Lung (tissue), 11 donors: ENCODE measurements at regions not wholly inside any gene's neighbourhood (a gene's known extent, or its start where the extent isn't known, plus 50 kb on each side); places are given as distances from the start of the nearest gene placed in this dataset.

ENCODE experiments used
- ATAC-seq: fragments of 200-7000 bp; cut with Tn5 transposase; one replicate; pipeline ENCODE4 v1.9.1; 2020; ENCODE audit warnings: moderate number of reproducible peaks; ENCODE audit not compliant: insufficient read depth, low FRiP score
- DNase-seq, 3 donors: peaks; one replicate each; pipeline ENCODE4 v3.0.0-alpha.2; 2013 to 2017
- H3K27ac ChIP-seq, 2 donors: one replicate each; pipeline ENCODE4 v1.5.1; 2013; ENCODE audit warnings: mild to moderate bottlenecking in 2 of 2, moderate library complexity in 2 of 2, control low read depth in 1 of 2, inconsistent platforms in 1 of 2, low read depth in 1 of 2, low read length in 1 of 2
- H3K27me3 ChIP-seq, 3 donors: one replicate each; pipeline ENCODE4 v1.5.1; 2013; ENCODE audit warnings: low read length in 2 of 3; ENCODE audit not compliant: control insufficient read depth in 3 of 3, insufficient read depth in 3 of 3
- H3K36me3 ChIP-seq, 4 donors: one replicate each; pipeline ENCODE4 v1.5.1; 2013; ENCODE audit warnings: low read length in 4 of 4, mild to moderate bottlenecking in 1 of 4, moderate library complexity in 1 of 4; ENCODE audit not compliant: control insufficient read depth in 4 of 4, insufficient read depth in 4 of 4
- H3K4me1 ChIP-seq, 5 donors: one replicate each; pipeline ENCODE4 v1.5.1; 2013; ENCODE audit warnings: low read length in 5 of 5, mild to moderate bottlenecking in 2 of 5, moderate library complexity in 1 of 5; ENCODE audit not compliant: control insufficient read depth in 5 of 5, insufficient read depth in 5 of 5
- H3K4me3 ChIP-seq: one replicate; pipeline ENCODE4 v1.5.1; 2013; ENCODE audit warnings: mild to moderate bottlenecking, control low read depth, moderate library complexity
- H3K9ac ChIP-seq, 2 donors: one replicate each; pipeline ENCODE4 v1.5.1; 2013; ENCODE audit warnings: low read length in 2 of 2, control low read depth in 1 of 2; ENCODE audit not compliant: insufficient read depth in 1 of 2
- H3K9me3 ChIP-seq, 4 donors: one replicate each; pipeline ENCODE4 v1.5.1; 2013; ENCODE audit warnings: low read length in 3 of 4, mild to moderate bottlenecking in 1 of 4, moderate library complexity in 1 of 4; ENCODE audit not compliant: control insufficient read depth in 4 of 4, insufficient read depth in 3 of 4
- WGBS, 2 donors: extraction: QIAGEN DNeasy Blood & Tissue Kit; methylation state at CpG; one replicate each; pipeline ENCODE4 v1.1.7; 2013; 5-methylcytosine and 5-hydroxymethylcytosine counted together
- TF ChIP-seq, protein P1 (sequence below): IDR thresholded peaks from 2 replicates; pipeline ENCODE4 v1.5.1; 2012; ENCODE audit warnings: mild to moderate bottlenecking; ENCODE audit errors: control extremely low read depth, extremely low read depth
- donor health status: control.
- donor health status: control.
- donor health status: Bipolar disorder and iron deficiency.
- donor health status: healthy.
- donor health status: DM: yes; HTN: yes; CAD: no.

DNA sequence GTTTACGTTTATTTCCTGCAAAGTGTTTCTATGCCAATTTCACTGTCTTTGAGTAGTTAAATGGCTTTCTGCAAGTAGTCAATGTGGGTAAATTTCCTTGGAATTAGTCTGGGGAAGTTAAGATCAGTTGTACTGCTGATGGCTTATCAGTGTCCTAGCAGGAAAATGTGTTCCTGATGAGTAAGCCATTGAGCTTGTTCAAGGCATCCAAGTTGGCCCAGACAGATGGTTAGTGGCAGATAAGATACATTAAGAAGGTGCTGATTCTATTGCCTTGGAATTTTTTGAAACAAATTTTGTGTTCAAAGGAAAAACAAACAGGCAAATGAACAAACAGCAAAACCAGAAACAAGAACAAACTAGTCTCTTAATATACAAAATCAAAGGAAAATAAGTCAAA is 258.4 kb downstream of the MAP2K6 start:
- no peak overlapping the region for H3K4me3 ChIP-seq
- no peaks in the 10 kb centered on the region for H3K27me3 ChIP-seq
- no peak overlapping the region for H3K27ac ChIP-seq
- ATAC-seq (no peak), DNase-seq (no peak)
- H3K4me1 ChIP-seq, result peaks cover 0 to 6% (median 0%) of the 10 kb centered on the region in 5 donors
- no peak overlapping the region for H3K9ac ChIP-seq
- no peaks in the 10 kb centered on the region for H3K36me3 ChIP-seq
- TF ChIP-seq, protein P1, sequence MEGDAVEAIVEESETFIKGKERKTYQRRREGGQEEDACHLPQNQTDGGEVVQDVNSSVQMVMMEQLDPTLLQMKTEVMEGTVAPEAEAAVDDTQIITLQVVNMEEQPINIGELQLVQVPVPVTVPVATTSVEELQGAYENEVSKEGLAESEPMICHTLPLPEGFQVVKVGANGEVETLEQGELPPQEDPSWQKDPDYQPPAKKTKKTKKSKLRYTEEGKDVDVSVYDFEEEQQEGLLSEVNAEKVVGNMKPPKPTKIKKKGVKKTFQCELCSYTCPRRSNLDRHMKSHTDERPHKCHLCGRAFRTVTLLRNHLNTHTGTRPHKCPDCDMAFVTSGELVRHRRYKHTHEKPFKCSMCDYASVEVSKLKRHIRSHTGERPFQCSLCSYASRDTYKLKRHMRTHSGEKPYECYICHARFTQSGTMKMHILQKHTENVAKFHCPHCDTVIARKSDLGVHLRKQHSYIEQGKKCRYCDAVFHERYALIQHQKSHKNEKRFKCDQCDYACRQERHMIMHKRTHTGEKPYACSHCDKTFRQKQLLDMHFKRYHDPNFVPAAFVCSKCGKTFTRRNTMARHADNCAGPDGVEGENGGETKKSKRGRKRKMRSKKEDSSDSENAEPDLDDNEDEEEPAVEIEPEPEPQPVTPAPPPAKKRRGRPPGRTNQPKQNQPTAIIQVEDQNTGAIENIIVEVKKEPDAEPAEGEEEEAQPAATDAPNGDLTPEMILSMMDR, result no peak
- H3K9me3 ChIP-seq, result no peaks in the 10 kb centered on the region
- WGBS, 2 donors, result 78 to 86% methylated on average over 1 of the region's 1 CpG

GRCh38 chr17:69677130-69677529 is 262.6 kb downstream of the MAP2K6 start:
- Histone ChIP-seq H3K4me1 (no peaks in the 10 kb centered on the region), H3K27ac (no peak overlapping the region), H3K4me3 (no peak overlapping the region), H3K9ac (no peak overlapping the region), H3K27me3 (no peaks in the 10 kb centered on the region), H3K36me3 (no peaks in the 10 kb centered on the region), H3K9me3 (no peaks in the 10 kb centered on the region)
- ATAC-seq (no peak), DNase-seq (peak in 1 of 3 donors; percentile 46)
- 67 to 76% methylated on average over 6 of the region's 6 CpGs for WGBS, 2 donors
- TF ChIP-seq, protein P1, result no peak

GRCh38 chr17:69678206-69678605 is 263.7 kb downstream of the MAP2K6 start:
- Histone ChIP-seq H3K9me3 (no peaks in the 10 kb centered on the region), H3K27me3 (no peaks in the 10 kb centered on the region), H3K4me3 (no peak overlapping the region), H3K9ac (no peak overlapping the region), H3K27ac (no peak overlapping the region), H3K36me3 (no peaks in the 10 kb centered on the region), H3K4me1 (no peaks in the 10 kb centered on the region)
- ATAC-seq (no peak), DNase-seq (no peak)
- 64 to 79% methylated on average over 2 of the region's 2 CpGs for WGBS, 2 donors
- TF ChIP-seq, protein P1, result no peak

DNA sequence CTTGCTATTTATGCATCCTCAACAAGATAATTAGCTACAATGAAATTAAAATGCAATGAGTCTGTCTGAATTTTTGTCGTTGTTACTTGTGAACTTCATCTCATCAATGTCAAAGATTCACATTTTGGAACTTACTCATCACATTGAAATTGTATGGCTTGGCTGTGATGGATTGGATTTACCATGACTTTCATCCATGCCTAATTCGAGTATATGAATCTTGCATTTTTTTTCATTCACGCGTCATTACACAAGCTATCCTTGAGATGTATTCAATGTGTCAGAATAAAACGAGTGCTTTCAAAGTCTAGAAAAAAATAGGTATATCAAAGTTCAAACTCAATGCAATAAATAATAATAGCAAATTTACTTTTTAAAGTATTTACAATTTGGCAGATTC is 265.3 kb downstream of the MAP2K6 start:
- no peaks in the 10 kb centered on the region for H3K9me3 ChIP-seq
- ATAC-seq, result no peak

More for the DNA sequence above, 265.3 kb downstream of the MAP2K6 start:
- WGBS, 2 donors, result 89 to 90% methylated on average over 5 of the region's 5 CpGs
- Histone ChIP-seq H3K27ac (no peak overlapping the region), H3K4me1 (no peaks in the 10 kb centered on the region), H3K36me3 (no peaks in the 10 kb centered on the region), H3K27me3 (no peaks in the 10 kb centered on the region), H3K9ac (no peak overlapping the region), H3K4me3 (no peak overlapping the region)
- DNase-seq, result no peak
- TF ChIP-seq, protein P1, result no peak
